ENCODE measurements at regions not wholly inside any gene's neighbourhood (a gene's known extent, or its start where the extent isn't known, plus 50 kb on each side); places are given as distances from the start of the nearest gene placed in this dataset.

GRCh38 chr3:38970851-38971638, 80.7 kb downstream of the SCN11A start:
- TF ChIP-seq SIN3A (IDR thresholded peaks at IDR 0.05; ENCODE audit: borderline replicate concordance, insufficient read depth, low read depth, low read length) (no peak), POLR2AphosphoS5 (IDR thresholded peaks at IDR 0.05; ENCODE audit: low read depth, low read length) (no peak), TCF7L2 (IDR thresholded peaks at IDR 0.05; ENCODE audit: low read depth, low read length) (no peak)
- TF ChIP-seq, protein P1, sequence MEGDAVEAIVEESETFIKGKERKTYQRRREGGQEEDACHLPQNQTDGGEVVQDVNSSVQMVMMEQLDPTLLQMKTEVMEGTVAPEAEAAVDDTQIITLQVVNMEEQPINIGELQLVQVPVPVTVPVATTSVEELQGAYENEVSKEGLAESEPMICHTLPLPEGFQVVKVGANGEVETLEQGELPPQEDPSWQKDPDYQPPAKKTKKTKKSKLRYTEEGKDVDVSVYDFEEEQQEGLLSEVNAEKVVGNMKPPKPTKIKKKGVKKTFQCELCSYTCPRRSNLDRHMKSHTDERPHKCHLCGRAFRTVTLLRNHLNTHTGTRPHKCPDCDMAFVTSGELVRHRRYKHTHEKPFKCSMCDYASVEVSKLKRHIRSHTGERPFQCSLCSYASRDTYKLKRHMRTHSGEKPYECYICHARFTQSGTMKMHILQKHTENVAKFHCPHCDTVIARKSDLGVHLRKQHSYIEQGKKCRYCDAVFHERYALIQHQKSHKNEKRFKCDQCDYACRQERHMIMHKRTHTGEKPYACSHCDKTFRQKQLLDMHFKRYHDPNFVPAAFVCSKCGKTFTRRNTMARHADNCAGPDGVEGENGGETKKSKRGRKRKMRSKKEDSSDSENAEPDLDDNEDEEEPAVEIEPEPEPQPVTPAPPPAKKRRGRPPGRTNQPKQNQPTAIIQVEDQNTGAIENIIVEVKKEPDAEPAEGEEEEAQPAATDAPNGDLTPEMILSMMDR (IDR thresholded peaks at IDR 0.05) = no peak
- TF ChIP-seq, protein P2, sequence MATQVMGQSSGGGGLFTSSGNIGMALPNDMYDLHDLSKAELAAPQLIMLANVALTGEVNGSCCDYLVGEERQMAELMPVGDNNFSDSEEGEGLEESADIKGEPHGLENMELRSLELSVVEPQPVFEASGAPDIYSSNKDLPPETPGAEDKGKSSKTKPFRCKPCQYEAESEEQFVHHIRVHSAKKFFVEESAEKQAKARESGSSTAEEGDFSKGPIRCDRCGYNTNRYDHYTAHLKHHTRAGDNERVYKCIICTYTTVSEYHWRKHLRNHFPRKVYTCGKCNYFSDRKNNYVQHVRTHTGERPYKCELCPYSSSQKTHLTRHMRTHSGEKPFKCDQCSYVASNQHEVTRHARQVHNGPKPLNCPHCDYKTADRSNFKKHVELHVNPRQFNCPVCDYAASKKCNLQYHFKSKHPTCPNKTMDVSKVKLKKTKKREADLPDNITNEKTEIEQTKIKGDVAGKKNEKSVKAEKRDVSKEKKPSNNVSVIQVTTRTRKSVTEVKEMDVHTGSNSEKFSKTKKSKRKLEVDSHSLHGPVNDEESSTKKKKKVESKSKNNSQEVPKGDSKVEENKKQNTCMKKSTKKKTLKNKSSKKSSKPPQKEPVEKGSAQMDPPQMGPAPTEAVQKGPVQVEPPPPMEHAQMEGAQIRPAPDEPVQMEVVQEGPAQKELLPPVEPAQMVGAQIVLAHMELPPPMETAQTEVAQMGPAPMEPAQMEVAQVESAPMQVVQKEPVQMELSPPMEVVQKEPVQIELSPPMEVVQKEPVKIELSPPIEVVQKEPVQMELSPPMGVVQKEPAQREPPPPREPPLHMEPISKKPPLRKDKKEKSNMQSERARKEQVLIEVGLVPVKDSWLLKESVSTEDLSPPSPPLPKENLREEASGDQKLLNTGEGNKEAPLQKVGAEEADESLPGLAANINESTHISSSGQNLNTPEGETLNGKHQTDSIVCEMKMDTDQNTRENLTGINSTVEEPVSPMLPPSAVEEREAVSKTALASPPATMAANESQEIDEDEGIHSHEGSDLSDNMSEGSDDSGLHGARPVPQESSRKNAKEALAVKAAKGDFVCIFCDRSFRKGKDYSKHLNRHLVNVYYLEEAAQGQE (IDR thresholded peaks at IDR 0.05; ENCODE audit: insufficient read depth in 1 of 2, low read depth in 2 of 2, low read length in 1 of 2) = no peak
- POLR2A ChIA-PET = no interaction called here
- Histone ChIP-seq H3K4me1 (ENCODE audit: control insufficient read depth, insufficient read depth, low read length) (no peaks in the 10 kb centered on the region), H3K27ac (ENCODE audit: low read length) (no peak overlapping the region), H3K36me3 (ENCODE audit: control insufficient read depth, insufficient read depth, low read length) (no peaks in the 10 kb centered on the region), H3K9me3 (ENCODE audit: control insufficient read depth, insufficient read depth, low read depth, low read length) (no peaks in the 10 kb centered on the region), H3K27me3 (ENCODE audit: control insufficient read depth, insufficient read depth, low read length) (no peaks in the 10 kb centered on the region), H3K4me3 (ENCODE audit: low read depth in 2 of 2, low read length in 2 of 2) (no peak overlapping the region)
- in situ Hi-C loops (cut with HindIII; ENCODE audit: low pct_unique_long_range_greater_than_20kb, low sequenced_read_pairs) (no loop called here), intact Hi-C loops (cut with micrococcal nuclease; ENCODE audit: unreplicated experiment) (no loop called here)
- CTCF ChIA-PET = no interaction called here
- ATAC-seq (no peak), DNase-seq (ENCODE audit: low read depth, low spot score) (no peak)
- BruUV-seq (replicated peaks) = no TSS peak

DNA sequence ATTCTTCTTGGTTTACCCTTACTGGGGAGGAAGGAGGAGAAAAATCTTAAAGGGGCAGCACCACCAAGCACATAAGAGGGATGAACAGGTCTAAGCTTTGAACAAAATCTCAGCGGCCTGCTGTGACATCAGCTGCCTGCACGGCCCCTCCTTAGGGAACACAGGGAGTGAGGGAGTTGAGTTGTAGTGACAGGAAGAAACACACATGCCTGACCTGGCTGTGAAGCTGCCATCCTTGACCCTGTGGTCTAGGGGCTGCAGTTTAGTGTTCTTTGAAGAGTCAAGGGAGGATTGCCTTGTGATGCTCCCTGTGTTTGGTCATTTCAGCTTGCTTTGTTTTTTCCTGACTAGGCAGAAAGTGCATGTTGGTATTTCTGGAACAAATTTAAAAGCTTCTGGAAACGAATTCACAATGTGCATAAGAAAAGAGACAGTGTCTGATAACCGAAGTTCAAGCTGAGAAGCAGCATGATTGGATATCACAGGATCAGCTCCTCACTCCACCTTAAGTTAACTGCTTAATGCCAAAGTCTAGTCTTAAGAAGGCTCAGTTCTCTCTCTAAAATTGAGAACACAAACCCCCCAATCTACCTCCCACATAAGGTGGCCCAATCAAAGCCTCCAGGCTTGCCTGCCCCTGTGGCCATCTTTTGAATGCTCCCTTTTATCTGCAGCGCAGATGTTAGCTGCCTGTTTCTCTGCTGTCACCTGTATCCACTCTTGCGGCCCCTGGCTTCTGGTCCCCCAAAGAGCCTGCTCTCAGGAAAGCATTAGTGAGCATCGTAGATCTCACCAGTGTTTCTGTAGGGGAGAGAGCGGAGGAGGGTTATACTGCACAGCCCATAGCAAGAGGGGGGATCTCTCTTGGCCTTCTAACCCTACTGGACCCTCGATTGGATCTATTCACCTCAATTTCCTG, 82.2 kb downstream of the SCN11A start:
- no peak overlapping the region for H3K4me3 ChIP-seq (ENCODE audit: low read depth in 2 of 2, low read length in 2 of 2)
- TF ChIP-seq, protein P2 (IDR thresholded peaks at IDR 0.05; ENCODE audit: insufficient read depth in 1 of 2, low read depth in 2 of 2, low read length in 1 of 2) = no peak
- TF ChIP-seq POLR2AphosphoS5 (IDR thresholded peaks at IDR 0.05; ENCODE audit: low read depth, low read length) = no peak
- TF ChIP-seq SIN3A (IDR thresholded peaks at IDR 0.05; ENCODE audit: borderline replicate concordance, insufficient read depth, low read depth, low read length) = no peak
- no peak for TF ChIP-seq TCF7L2 (IDR thresholded peaks at IDR 0.05; ENCODE audit: low read depth, low read length)
- TF ChIP-seq, protein P1 (IDR thresholded peaks at IDR 0.05) = no peak
- H3K27ac ChIP-seq (ENCODE audit: low read length) = no peak overlapping the region
- in situ Hi-C loops (cut with HindIII; ENCODE audit: low pct_unique_long_range_greater_than_20kb, low sequenced_read_pairs) (no loop called here), intact Hi-C loops (cut with micrococcal nuclease; ENCODE audit: unreplicated experiment) (no loop called here)
- ATAC-seq (no peak), DNase-seq (ENCODE audit: low read depth, low spot score) (no peak)
- no peaks in the 10 kb centered on the region for H3K9me3 ChIP-seq (ENCODE audit: control insufficient read depth, insufficient read depth, low read depth, low read length)
- H3K36me3 ChIP-seq (ENCODE audit: control insufficient read depth, insufficient read depth, low read length) = no peaks in the 10 kb centered on the region
- BruUV-seq (replicated peaks) = no TSS peak
- no peaks in the 10 kb centered on the region for H3K4me1 ChIP-seq (ENCODE audit: control insufficient read depth, insufficient read depth, low read length)
- ChIA-PET CTCF (no interaction called here), POLR2A (no interaction called here)
- no peaks in the 10 kb centered on the region for H3K27me3 ChIP-seq (ENCODE audit: control insufficient read depth, insufficient read depth, low read length)
